Neural cell (in vitro differentiated cells): ENCODE measurements at regions not wholly inside any gene's neighbourhood (a gene's known extent, or its start where the extent isn't known, plus 50 kb on each side); places are given as distances from the start of the nearest gene placed in this dataset.

Source experiments
- H2AFZ ChIP-seq: fragments of 200-600, 300-800 bp; sonication (generic), shearing (Covaris generic); 2 replicates; pipeline ENCODE4 v1.6.0; 2014; ENCODE audit warnings: low read depth, mild to moderate bottlenecking, antibody characterized with exemption, low read length, moderate library complexity
- H3F3A ChIP-seq: fragments of 200-600 bp; shearing (Covaris generic); 2 replicates; pipeline ENCODE4 v1.6.1; 2016; ENCODE audit warnings: mild to moderate bottlenecking, moderate library complexity, mixed read lengths, antibody characterized with exemption, low read length; ENCODE audit not compliant: insufficient read depth, poor library complexity, severe bottlenecking
- H3K27ac ChIP-seq: fragments of 200-600, 300-800 bp; sonication (generic), shearing (Covaris generic); 2 replicates; pipeline ENCODE4 v1.5.1; 2014; ENCODE audit warnings: mild to moderate bottlenecking, low read length, moderate library complexity
- H3K27me3 ChIP-seq: fragments of 300-800, 200-600 bp; sonication (generic), shearing (Covaris generic); 2 replicates; pipeline ENCODE4 v1.6.0; 2014; ENCODE audit warnings: mild to moderate bottlenecking, low read depth, low read length, moderate library complexity; ENCODE audit not compliant: insufficient read depth
- H3K36me3 ChIP-seq: fragments of 300-800, 200-600 bp; sonication (generic), shearing (Covaris generic); 2 replicates; pipeline ENCODE4 v1.5.1; 2014; ENCODE audit warnings: mild to moderate bottlenecking, antibody characterized with exemption, low read length, moderate library complexity; ENCODE audit not compliant: insufficient read depth
- H3K4me2 ChIP-seq: fragments of 300-800, 200-600 bp; sonication (generic), shearing (Covaris generic); 2 replicates; pipeline ENCODE4 v1.6.0; 2014; ENCODE audit warnings: mild to moderate bottlenecking, low read length
- H3K4me3 ChIP-seq: fragments of 300-800, 200-600 bp; sonication (generic), shearing (Covaris generic); 2 replicates; pipeline ENCODE4 v1.5.1; 2014; ENCODE audit warnings: mild to moderate bottlenecking, low read length, moderate library complexity
- H3K79me2 ChIP-seq: fragments of 200-600 bp; shearing (Covaris generic); replicated peaks from 2 replicates; pipeline ENCODE4 v1.6.0; 2014; ENCODE audit warnings: mild to moderate bottlenecking, low read length, moderate library complexity; ENCODE audit not compliant: insufficient read depth
- H3K9ac ChIP-seq: fragments of 300-800, 200-600 bp; sonication (generic), shearing (Covaris generic); 2 replicates; pipeline ENCODE4 v1.6.1; 2016; ENCODE audit warnings: mild to moderate bottlenecking, low read length, mixed read lengths
- H3K9me2 ChIP-seq: fragments of 200-600 bp; shearing (Covaris generic); 2 replicates; pipeline ENCODE4 v1.6.1; 2016; ENCODE audit warnings: mild to moderate bottlenecking, low read length, mixed read lengths; ENCODE audit not compliant: insufficient read depth
- H3K9me3 ChIP-seq: fragments of 200-600, 300-800 bp; sonication (generic), shearing (Covaris generic); 2 replicates; pipeline ENCODE4 v1.6.1; 2016; ENCODE audit warnings: mild to moderate bottlenecking, mixed run types, low read length, moderate library complexity, mixed read lengths
- H4K20me1 ChIP-seq: fragments of 200-600 bp; shearing (Covaris generic); 2 replicates; pipeline ENCODE4 v1.6.1; 2016; ENCODE audit warnings: mild to moderate bottlenecking, mixed run types; ENCODE audit not compliant: insufficient read depth
- CTCF ChIP-seq: fragments of 450-650 bp; IDR thresholded peaks from 2 replicates; pipeline ENCODE4 v1.5.1; 2014; ENCODE audit warnings: antibody characterized with exemption, mild to moderate bottlenecking, moderate library complexity; ENCODE audit not compliant: poor library complexity, severe bottlenecking
- EP300 ChIP-seq: fragments of 450-650 bp; conservative IDR thresholded peaks from 2 replicates; pipeline ENCODE4 v1.6.1; 2014; ENCODE audit warnings: antibody characterized with exemption, mild to moderate bottlenecking, moderate library complexity; ENCODE audit not compliant: poor library complexity, severe bottlenecking
- EZH2 ChIP-seq: fragments of 200-600, 300-800 bp; shearing (Covaris generic), sonication (generic); IDR thresholded peaks from 2 replicates; pipeline ENCODE4 v1.6.1; 2014; ENCODE audit warnings: antibody characterized with exemption, low read length, borderline replicate concordance, mild to moderate bottlenecking; ENCODE audit not compliant: insufficient read depth, poor library complexity, severe bottlenecking
- MXI1 ChIP-seq: fragments of 450-650 bp; conservative IDR thresholded peaks from 2 replicates; pipeline ENCODE4 v1.6.1; 2014; ENCODE audit warnings: antibody characterized with exemption, mild to moderate bottlenecking; ENCODE audit not compliant: poor library complexity, severe bottlenecking
- POLR2AphosphoS5 ChIP-seq: IDR thresholded peaks from 2 replicates; pipeline ENCODE4 v1.6.1; 2012
- RAD21 ChIP-seq: fragments of 450-650 bp; conservative IDR thresholded peaks from 2 replicates; pipeline ENCODE4 v1.6.1; 2014; ENCODE audit warnings: antibody characterized with exemption, mild to moderate bottlenecking, moderate library complexity
- REST ChIP-seq: IDR thresholded peaks from 2 replicates; pipeline ENCODE4 v1.6.1; 2012; ENCODE audit warnings: borderline replicate concordance
- SMC3 ChIP-seq: fragments of 450-650 bp; conservative IDR thresholded peaks from 2 replicates; pipeline ENCODE4 v1.6.1; 2014; ENCODE audit warnings: antibody characterized with exemption, mild to moderate bottlenecking, moderate library complexity; ENCODE audit not compliant: poor library complexity
- TAF1 ChIP-seq: IDR thresholded peaks from 2 replicates; pipeline ENCODE4 v1.6.1; 2012; ENCODE audit warnings: low read depth

- TF ChIP-seq MXI1 = no peak
- TF ChIP-seq CTCF = no peak
- no peak for TF ChIP-seq TAF1
- TF ChIP-seq POLR2AphosphoS5 = no peak
- no peak for TF ChIP-seq RAD21
- TF ChIP-seq SMC3 = no peak
- no peak for TF ChIP-seq EZH2
- TF ChIP-seq EP300 = no peak
- TF ChIP-seq REST = no peak
- Histone ChIP-seq H3K9me3 (no peaks in the 10 kb centered on the region), H3K27me3 (no peaks in the 10 kb centered on the region), H3K4me2 (no peak overlapping the region), H3K27ac (no peak overlapping the region), H4K20me1 (no peaks in the 10 kb centered on the region), H3K79me2 (no peaks in the 10 kb centered on the region), H3K9ac (no peak overlapping the region), H3F3A (no peaks in the 10 kb centered on the region), H3K9me2 (no peaks in the 10 kb centered on the region), H2AFZ (no peak overlapping the region), H3K4me3 (no peak overlapping the region), H3K36me3 (no peaks in the 10 kb centered on the region)
Measured at GRCh38 chr14:48417715-48418500, 742.5 kb upstream of the MDGA2 start.

GRCh38 chr14:48401321-48401720 lies 725.9 kb upstream of the MDGA2 start:
- H3K36me3 ChIP-seq = no peaks in the 10 kb centered on the region
- no peak overlapping the region for H2AFZ ChIP-seq
- H3K27ac ChIP-seq = no peak overlapping the region
- H3K79me2 ChIP-seq = no peaks in the 10 kb centered on the region
- no peaks in the 10 kb centered on the region for H3K9me2 ChIP-seq
- no peaks in the 10 kb centered on the region for H4K20me1 ChIP-seq
- H3F3A ChIP-seq = no peaks in the 10 kb centered on the region
- TF ChIP-seq POLR2AphosphoS5 = no peak
- TF ChIP-seq REST = no peak
- no peak for TF ChIP-seq RAD21
- no peak for TF ChIP-seq EZH2
- TF ChIP-seq SMC3 = no peak
- TF ChIP-seq MXI1 = no peak
- no peak for TF ChIP-seq TAF1
- no peaks in the 10 kb centered on the region for H3K9me3 ChIP-seq
- no peak overlapping the region for H3K4me2 ChIP-seq
- no peak overlapping the region for H3K9ac ChIP-seq
- H3K27me3 ChIP-seq = no peaks in the 10 kb centered on the region
- H3K4me3 ChIP-seq = no peak overlapping the region
